ENCODE measurements at regions not wholly inside any gene's neighbourhood (a gene's known extent, or its start where the extent isn't known, plus 50 kb on each side); places are given as distances from the start of the nearest gene placed in this dataset.

GRCh38 chr13:40438999-40439797, 227.2 kb downstream of the FOXO1 start:
- TF ChIP-seq CTCF (conservative IDR thresholded peaks at IDR 0.05; ENCODE audit: low read depth, low read length), result no peak
- no peak overlapping the region for H3K4me3 ChIP-seq (ENCODE audit: low read depth, low read length)
- peak; percentile 69 for DNase-seq (ENCODE audit: low read depth)

GRCh38 chr13:40439928-40440327, 226.5 kb downstream of the FOXO1 start:
- DNase-seq (ENCODE audit: low read depth), result no peak
- no peak for TF ChIP-seq CTCF (conservative IDR thresholded peaks at IDR 0.05; ENCODE audit: low read depth, low read length)
- no peak overlapping the region for H3K4me3 ChIP-seq (ENCODE audit: low read depth, low read length)

- no peak overlapping the region for H3K4me3 ChIP-seq (ENCODE audit: low read depth, low read length)
- DNase-seq (ENCODE audit: low read depth), result peak; percentile 30
- TF ChIP-seq CTCF (conservative IDR thresholded peaks at IDR 0.05; ENCODE audit: low read depth, low read length), result no peak
Measured at GRCh38 chr13:40440990-40441820, 225.2 kb downstream of the FOXO1 start.

- H3K4me3 ChIP-seq (ENCODE audit: low read depth, low read length), result no peak overlapping the region
- DNase-seq (ENCODE audit: low read depth), result no peak
- TF ChIP-seq CTCF (conservative IDR thresholded peaks at IDR 0.05; ENCODE audit: low read depth, low read length), result no peak
Measured at GRCh38 chr13:40442231-40442630, 224.2 kb downstream of the FOXO1 start.

GRCh38 chr13:40442826-40443225, 223.6 kb downstream of the FOXO1 start:
- no peak overlapping the region for H3K4me3 ChIP-seq (ENCODE audit: low read depth, low read length)
- TF ChIP-seq CTCF (conservative IDR thresholded peaks at IDR 0.05; ENCODE audit: low read depth, low read length), result no peak
- no peak for DNase-seq (ENCODE audit: low read depth)

GRCh38 chr13:40444241-40444640, 222.2 kb downstream of the FOXO1 start:
- no peak overlapping the region for H3K4me3 ChIP-seq (ENCODE audit: low read depth, low read length)
- no peak for TF ChIP-seq CTCF (conservative IDR thresholded peaks at IDR 0.05; ENCODE audit: low read depth, low read length)
- DNase-seq (ENCODE audit: low read depth), result no peak

All from choroid plexus epithelial cell (primary cell).